Stimulated activated CD4-positive, alpha-beta T cell treated with anti-CD3 and anti-CD28 coated beads, Interleukin-12 subunit alpha, Interleukin-12 subunit beta, amount 100 ng/mL, for 48 hours (primary cell): ENCODE measurements at regions not wholly inside any gene's neighbourhood (a gene's known extent, or its start where the extent isn't known, plus 50 kb on each side); places are given as distances from the start of the nearest gene placed in this dataset.

Experiments
- DNase-seq, 3 donors: peaks; one replicate each; pipeline ENCODE4 v3.0.0-alpha.2; 2020; ENCODE audit warnings: low read depth in 2 of 3, low spot score in 1 of 3

GRCh38 chr1:163737261-163737660 is 415.5 kb downstream of the NUF2 start:
- no peak for DNase-seq

- DNase-seq = no peak
These were observed 422.6 kb downstream of the NUF2 start for GRCh38 chr1:163744301-163744887.

- DNase-seq = no peak
These were observed 423.4 kb downstream of the NUF2 start for GRCh38 chr1:163745204-163745603.

- DNase-seq = no peak
These were observed 425.5 kb downstream of the NUF2 start for GRCh38 chr1:163747261-163747660.

DNA sequence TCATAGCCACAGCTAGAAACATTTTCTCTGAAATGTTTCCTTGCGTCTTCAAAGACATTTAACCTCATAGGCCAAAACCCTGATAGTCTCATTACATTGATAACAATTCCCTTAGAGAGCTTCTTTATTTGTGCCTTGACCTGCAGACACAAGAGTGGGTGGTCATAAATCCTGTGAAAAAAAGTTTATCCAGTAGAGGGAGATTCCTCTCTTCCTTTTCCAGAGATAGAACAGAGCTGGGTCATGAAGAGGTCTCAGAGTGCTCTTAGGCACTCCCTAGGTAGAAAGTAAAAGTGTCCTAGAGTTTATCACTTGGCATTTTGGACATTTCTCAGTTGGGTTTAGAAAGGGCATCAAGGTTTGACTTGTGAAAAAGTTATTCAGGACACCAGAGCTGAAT is 426.1 kb downstream of the NUF2 start:
- DNase-seq = no peak

GRCh38 chr1:163758977-163759670 is 437.4 kb downstream of the NUF2 start:
- no peak for DNase-seq

- no peak for DNase-seq
These were observed 440.1 kb downstream of the NUF2 start for GRCh38 chr1:163761898-163762297.

DNA sequence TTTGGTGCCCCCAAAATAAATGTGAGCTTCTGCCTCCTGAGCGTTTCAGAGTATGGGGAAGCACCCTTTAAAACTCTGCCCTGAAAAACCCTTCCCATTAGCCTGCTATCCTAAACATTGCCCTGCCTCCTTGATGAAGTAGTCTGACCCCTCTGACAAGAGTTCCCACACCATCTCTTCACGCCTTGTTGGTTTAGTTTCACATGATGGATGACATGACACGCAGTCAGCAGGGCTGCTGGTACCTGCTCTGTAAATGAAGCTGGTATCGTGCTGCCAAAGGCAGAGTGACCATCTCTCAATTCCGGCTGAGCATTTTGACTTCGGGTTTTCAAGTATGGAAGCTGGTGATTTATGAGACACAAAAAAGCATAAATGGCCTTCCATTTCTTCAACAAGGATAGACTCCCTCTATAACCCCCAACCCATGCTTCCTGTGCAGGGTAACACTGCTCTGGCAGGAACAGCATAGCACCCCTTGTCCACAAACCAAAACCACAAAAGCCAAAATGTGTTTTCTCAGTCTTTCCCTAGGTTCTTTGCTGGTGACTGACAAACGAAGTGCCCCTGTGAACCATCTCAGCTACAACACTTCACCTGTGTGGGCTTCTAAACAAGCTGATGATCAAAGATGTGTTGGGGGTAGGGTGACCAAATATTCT is 444.6 kb downstream of the NUF2 start:
- no peak for DNase-seq

GRCh38 chr1:163768576-163768975 is 446.8 kb downstream of the NUF2 start:
- DNase-seq = no peak

- no peak for DNase-seq
These were observed 448.5 kb downstream of the NUF2 start for GRCh38 chr1:163770265-163770664.

DNA sequence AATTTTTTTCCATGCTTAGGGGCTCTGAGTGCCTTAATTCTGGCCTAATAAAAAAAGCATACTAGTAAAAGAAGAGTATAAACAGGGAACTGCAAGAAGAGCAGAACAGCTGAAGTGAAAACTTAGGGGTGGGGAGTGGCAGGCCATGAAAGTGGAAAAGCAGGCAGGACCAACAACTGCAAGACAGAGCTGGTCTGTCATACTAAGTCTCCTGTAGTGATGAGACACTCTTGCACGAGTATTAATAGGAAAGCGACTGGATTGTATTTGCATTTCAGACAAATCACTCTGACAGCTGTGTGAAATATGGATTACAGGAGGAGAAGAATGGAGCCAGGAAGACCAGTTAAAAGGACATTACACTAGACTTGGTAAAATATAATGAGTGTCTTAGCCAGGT is 449.9 kb downstream of the NUF2 start:
- no peak for DNase-seq

DNA sequence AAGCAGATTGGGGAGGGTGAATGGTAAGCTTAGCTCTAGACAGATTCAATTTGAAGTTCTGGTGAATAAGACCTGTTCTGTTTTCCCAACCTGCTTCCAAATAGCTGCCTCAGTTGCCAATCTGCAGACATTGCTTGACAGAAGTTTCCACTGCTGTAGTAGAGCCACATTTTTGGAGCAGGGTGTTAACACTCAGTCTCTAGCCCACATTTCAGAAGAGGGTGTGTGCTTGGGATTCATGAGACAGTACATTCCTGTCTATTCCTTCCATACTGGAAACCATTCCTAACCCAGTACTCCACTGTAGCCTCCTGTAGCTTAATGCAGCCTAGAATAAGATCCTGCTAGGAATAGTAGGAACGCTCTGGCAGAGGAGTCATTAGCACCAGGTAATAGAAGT is 450.5 kb downstream of the NUF2 start:
- DNase-seq = no peak

- DNase-seq = no peak
These were observed 451.6 kb downstream of the NUF2 start for GRCh38 chr1:163773396-163773795.

DNA sequence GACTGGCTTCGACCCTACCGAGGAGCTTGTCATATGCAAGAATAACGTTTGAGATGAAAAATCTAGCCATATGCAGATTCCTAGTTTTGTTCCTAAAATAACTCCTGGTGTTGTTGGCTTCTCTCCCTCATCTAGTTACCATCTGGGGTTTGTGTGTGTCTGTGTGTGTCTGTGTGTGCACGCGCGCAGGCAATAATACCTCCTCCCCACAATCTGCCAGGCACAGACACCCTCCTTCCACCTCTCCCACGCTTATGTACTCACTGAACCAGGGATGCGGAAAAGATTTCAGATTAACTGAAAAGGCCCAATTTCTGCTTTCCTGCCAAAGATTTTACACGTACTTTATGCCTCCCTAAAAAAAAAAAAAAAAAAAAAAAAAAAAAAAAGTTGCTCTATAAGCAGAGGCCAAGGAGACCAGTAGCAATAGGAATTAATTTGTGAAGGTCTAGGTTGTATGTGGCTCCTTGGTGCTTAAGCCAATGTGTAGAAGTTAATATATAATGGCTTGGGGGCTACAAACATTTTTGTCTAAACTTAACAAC is 452.7 kb downstream of the NUF2 start:
- no peak for DNase-seq

DNA sequence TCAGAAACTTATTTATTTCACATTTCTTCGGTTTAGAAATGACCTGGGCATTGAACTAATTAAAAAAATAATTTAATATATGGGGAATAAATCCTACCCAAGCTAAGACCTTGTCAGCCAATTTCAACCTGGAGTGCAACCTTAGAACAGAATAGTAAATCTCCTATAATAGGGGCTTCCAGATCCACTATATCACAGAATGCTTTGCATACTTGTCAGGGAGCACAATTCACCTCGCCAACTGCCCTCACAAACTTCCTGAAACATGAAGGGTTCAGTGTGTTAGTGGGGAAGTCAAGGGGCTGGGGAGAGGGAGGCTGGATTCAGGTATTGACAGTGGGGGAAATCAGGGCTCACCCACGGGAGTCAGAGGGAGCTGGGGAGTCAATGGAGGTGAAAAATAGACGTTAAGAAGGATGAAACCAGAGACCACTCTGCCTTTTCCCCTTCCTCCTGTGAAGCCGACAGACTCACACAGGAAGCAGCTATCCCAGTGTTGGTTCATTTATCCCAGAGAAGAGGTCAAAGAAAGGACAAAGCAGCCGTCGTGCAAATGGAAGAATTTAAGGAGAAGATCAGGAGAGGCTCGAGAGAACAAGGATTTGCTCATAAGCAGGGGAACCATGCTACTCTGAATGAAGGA is 453.3 kb downstream of the NUF2 start:
- no peak for DNase-seq

DNA sequence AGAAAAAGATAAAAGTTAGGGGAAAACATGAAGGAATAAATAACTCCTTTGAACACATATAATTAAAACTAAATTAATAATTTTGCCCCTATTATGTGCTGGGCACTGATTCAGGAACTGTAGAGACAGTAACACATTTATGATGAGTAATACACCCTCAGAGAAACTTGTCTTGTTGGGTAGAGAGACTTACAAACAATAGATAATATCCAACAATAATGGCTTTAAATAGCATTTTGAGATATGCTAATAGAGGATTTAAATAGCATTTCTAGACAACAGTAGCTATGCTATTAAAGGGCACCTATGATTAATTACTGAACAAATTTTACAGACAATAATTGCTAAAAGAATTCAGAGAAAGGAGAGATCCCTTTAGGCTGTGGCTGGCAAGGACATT is 455.5 kb downstream of the NUF2 start:
- DNase-seq = no peak

GRCh38 chr1:163781146-163781545 is 459.4 kb downstream of the NUF2 start:
- DNase-seq = no peak

DNA sequence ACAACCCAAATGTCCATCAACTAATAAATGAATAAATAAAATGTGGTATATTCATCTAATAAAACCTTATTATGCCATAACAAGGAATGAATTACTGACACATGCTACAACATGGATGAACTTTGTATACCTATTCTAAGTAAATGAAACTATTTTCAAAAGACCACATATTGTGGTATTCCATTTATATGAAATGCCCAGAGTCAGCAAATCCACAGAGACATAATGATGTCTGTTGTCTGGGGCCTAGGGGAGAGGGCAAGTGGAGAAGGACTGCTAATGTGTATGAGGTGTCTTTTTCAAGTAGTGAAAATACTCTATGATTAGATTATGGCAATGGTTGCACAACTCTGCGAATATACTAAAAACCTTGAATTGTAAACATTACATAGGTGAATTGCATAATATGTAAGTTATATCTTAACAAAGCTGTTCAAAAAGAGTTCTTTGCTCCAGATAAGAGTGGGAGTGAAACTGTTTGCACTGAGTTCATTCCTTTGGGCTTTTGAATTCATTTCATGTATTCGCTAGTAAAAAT is 464.2 kb downstream of the NUF2 start:
- no peak for DNase-seq

DNA sequence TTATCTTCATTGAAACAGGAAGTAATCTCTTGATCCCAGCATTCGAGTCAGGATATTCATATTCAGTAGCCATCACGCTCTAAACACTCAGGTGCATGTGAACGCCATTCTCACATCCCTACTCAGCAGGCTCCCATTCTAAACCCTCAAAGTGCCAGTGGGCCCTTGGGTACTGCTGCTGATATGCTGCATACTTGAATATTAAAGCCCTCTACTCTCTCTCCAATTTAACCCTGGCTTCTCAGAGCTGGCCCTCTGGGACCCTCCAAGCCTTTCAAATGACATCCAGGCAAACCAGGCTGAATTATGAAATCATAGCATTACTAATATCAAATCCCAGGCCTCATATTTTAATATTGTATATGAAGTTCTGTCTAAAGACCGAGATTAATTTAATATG is 468.2 kb downstream of the NUF2 start:
- DNase-seq = no peak

GRCh38 chr1:163794551-163794950 is 472.8 kb downstream of the NUF2 start:
- DNase-seq = no peak

DNA sequence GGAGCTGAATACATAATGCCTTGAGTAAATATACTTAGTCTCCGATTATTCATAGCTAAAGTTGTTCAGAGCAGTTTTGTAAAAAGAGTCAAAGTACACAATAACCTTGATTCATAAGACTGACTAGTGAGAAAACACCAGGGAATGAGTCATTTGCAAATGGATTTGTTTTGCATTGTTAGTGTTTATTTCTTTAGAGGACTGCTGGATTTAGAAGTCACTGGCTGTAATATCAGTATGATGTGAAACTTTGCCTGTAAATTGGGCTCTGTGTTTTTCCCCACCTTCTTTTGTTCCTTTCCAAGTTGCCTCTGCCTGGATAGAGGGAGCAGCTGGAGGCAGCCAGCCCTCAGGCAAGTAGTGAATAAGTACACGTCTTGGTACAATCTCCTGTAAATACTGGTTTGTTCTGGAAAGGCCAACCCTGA is 474.7 kb downstream of the NUF2 start:
- no peak for DNase-seq

DNA sequence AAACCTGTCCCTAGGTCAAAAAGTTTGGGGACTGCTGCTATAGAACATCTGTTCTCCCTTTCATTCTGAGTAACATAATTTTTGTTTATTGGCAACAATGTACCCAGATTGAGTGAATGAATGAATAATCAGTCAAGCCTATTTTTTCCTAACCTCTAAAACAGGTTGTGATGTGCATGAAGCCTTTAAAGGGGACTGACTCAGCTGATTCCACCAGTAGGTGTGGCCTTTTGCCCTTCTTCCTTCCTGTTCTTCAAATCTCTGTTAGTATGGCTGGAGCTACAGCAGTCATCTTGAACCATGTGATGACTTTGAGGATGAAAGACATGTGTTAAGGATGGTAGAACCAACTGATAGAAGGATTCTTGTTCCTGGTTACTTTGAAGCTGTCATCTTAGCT is 476.1 kb downstream of the NUF2 start:
- no peak for DNase-seq
